ENCODE measurements at regions not wholly inside any gene's neighbourhood (a gene's known extent, or its start where the extent isn't known, plus 50 kb on each side); places are given as distances from the start of the nearest gene placed in this dataset.
"Not testable (repeated sequence)": the region's sequence is repeated elsewhere in the genome, so short reads cannot be mapped to it uniquely, and the experiment has no call there.

DNA sequence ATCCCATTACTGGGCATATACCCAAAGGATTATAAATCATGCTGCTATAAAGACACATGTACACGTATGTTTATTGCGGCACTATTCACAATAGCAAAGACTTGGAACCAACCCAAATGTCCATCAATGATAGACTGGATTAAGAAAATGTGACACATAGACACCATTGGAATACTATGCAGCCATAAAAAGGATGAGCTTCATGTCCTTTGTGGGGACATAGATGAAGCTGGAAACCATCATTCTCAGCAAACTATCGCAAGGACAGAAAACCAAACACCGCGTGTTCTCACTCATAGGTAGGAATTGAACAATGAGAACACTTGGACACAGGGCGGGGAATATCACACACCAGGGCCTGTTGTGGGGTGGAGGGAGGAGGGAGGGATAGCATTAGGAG lies 105.3 kb downstream of the NOC3L start:
- TF ChIP-seq, protein P1, sequence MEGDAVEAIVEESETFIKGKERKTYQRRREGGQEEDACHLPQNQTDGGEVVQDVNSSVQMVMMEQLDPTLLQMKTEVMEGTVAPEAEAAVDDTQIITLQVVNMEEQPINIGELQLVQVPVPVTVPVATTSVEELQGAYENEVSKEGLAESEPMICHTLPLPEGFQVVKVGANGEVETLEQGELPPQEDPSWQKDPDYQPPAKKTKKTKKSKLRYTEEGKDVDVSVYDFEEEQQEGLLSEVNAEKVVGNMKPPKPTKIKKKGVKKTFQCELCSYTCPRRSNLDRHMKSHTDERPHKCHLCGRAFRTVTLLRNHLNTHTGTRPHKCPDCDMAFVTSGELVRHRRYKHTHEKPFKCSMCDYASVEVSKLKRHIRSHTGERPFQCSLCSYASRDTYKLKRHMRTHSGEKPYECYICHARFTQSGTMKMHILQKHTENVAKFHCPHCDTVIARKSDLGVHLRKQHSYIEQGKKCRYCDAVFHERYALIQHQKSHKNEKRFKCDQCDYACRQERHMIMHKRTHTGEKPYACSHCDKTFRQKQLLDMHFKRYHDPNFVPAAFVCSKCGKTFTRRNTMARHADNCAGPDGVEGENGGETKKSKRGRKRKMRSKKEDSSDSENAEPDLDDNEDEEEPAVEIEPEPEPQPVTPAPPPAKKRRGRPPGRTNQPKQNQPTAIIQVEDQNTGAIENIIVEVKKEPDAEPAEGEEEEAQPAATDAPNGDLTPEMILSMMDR (IDR thresholded peaks at IDR 0.05): not testable (repeated sequence)
- not testable (repeated sequence) for TF ChIP-seq TEAD1 (CRISPR knock-in tag; IDR thresholded peaks at IDR 0.05); SP1 (CRISPR knock-in tag; conservative IDR thresholded peaks at IDR 0.05); JUN (CRISPR knock-in tag; IDR thresholded peaks at IDR 0.05); TEAD4 (CRISPR knock-in tag; IDR thresholded peaks at IDR 0.05); RORB (CRISPR knock-in tag; IDR thresholded peaks at IDR 0.05); NR3C1 (CRISPR knock-in tag; conservative IDR thresholded peaks at IDR 0.05; ENCODE audit: low read depth); CREB1 (CRISPR knock-in tag; IDR thresholded peaks at IDR 0.05); TCF7 (CRISPR knock-in tag; IDR thresholded peaks at IDR 0.05; ENCODE audit: low read depth); ZNF232 (CRISPR knock-in tag; IDR thresholded peaks at IDR 0.05); FOXP1 (CRISPR knock-in tag; IDR thresholded peaks at IDR 0.05; ENCODE audit: borderline replicate concordance)
- TF ChIP-seq, protein P2, sequence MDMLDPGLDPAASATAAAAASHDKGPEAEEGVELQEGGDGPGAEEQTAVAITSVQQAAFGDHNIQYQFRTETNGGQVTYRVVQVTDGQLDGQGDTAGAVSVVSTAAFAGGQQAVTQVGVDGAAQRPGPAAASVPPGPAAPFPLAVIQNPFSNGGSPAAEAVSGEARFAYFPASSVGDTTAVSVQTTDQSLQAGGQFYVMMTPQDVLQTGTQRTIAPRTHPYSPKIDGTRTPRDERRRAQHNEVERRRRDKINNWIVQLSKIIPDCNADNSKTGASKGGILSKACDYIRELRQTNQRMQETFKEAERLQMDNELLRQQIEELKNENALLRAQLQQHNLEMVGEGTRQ (CRISPR knock-in tag; IDR thresholded peaks at IDR 0.05): not testable (repeated sequence)

Measured in WTC11 (cell line).